Stomach (tissue), 4 donors: ENCODE measurements at regions not wholly inside any gene's neighbourhood (a gene's known extent, or its start where the extent isn't known, plus 50 kb on each side); places are given as distances from the start of the nearest gene placed in this dataset.

Experiments
- CTCF ChIP-seq, 7 experiments: fragments of 450-650 bp in 4 of 7; fragments of 200-600 bp in 3 of 7; sonication (generic) in 3 of 7; IDR thresholded peaks; one replicate each; pipeline ENCODE4 v1.5.1; 2016 to 2019; ENCODE audit warnings: antibody characterized with exemption in 7 of 7, control low read depth in 2 of 7, mild to moderate bottlenecking in 1 of 7
- POLR2A ChIP-seq, 4 donors: fragments of 450-650 bp; IDR thresholded peaks; one replicate each; pipeline ENCODE4 v1.6.1; 2016; ENCODE audit warnings: antibody characterized with exemption in 4 of 4, control low read depth in 2 of 4, mild to moderate bottlenecking in 1 of 4, moderate library complexity in 1 of 4
- POLR2AphosphoS5 ChIP-seq, 3 donors: sonication (generic); formaldehyde crosslinking; IDR thresholded peaks; one replicate each; pipeline ENCODE4 v1.6.1; 2016; ENCODE audit warnings: antibody characterized with exemption in 3 of 3

GRCh38 chr2:12863937-12864336 is 147.2 kb downstream of the TRIB2 start:
- TF ChIP-seq CTCF (IDR thresholded peaks at IDR 0.05) (no peak), POLR2AphosphoS5 (IDR thresholded peaks at IDR 0.05) (no peak), POLR2A (IDR thresholded peaks at IDR 0.05) (no peak)
